ENCODE measurements at regions not wholly inside any gene's neighbourhood (a gene's known extent, or its start where the extent isn't known, plus 50 kb on each side); places are given as distances from the start of the nearest gene placed in this dataset.

DNA sequence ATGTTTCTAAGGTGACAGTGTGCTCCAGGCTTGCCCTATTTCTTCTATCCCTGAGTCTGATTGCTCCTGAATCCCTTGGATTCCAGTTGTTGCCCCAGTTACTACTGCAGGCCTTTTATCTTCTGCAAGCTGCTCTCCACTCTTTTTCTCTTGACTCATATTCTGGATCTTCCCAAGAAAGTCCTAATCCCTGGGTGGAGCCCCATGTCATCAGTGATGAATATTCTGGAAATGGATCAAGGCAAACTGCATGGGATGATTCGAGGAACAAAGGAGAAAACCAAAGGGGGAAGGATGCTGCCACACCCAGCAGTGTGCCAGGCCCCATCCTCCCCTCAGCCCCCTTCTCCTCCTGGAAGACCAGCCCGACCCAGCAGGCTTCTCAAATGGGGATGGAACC, 63.3 kb upstream of the ATP2B4 start (continued):
- TF ChIP-seq ZBTB33 (CRISPR knock-in tag; IDR thresholded peaks at IDR 0.05) (no peak), E2F5 (CRISPR knock-in tag; IDR thresholded peaks at IDR 0.05) (no peak), RBM17 (IDR thresholded peaks at IDR 0.05; ENCODE audit: borderline replicate concordance, low read depth, low read length) (no peak)

- no peaks in the 10 kb centered on the region for H4K20me1 ChIP-seq (replicated peaks; ENCODE audit: control insufficient read depth, insufficient read depth, low read length)
- H2AFZ ChIP-seq (ENCODE audit: low read depth, low read length): no peak overlapping the region
- DNase-seq (ENCODE audit: extremely low read depth in 1 of 4, low spot score in 3 of 4) (no peak), FAIRE-seq (no peak), ATAC-seq (no peak)
- H3K27ac ChIP-seq (ENCODE audit: extremely low read depth, low read depth, low read length): no peak overlapping the region
- H3K79me2 ChIP-seq (ENCODE audit: control insufficient read depth, insufficient read depth, low read length): no peaks in the 10 kb centered on the region
- H3K9me3 ChIP-seq (replicated peaks; ENCODE audit: control insufficient read depth, insufficient read depth, low read depth, low read length): no peaks in the 10 kb centered on the region
- H3K36me3 ChIP-seq (ENCODE audit: control insufficient read depth, insufficient read depth, low read length): no peaks in the 10 kb centered on the region
- in situ Hi-C loops (cut with MboI): no loop called here
- ChIA-PET POLR2A (no interaction called here), CTCF (ENCODE audit: low intra/inter-chr PET ratio) (no interaction called here)
- no peak overlapping the region for H3K9ac ChIP-seq (ENCODE audit: insufficient read depth in 1 of 2, low read depth in 2 of 2, low read length in 2 of 2)
- H3K4me1 ChIP-seq (replicated peaks in 1 of 2; ENCODE audit: control insufficient read depth in 2 of 2, insufficient read depth in 2 of 2, low read length in 2 of 2): no peaks in the 10 kb centered on the region
- no TSS peak for BruUV-seq (replicated peaks)
- no peaks in the 10 kb centered on the region for H3K9me1 ChIP-seq (ENCODE audit: control insufficient read depth, insufficient read depth, low read length)
- no peak overlapping the region for H3K4me2 ChIP-seq (ENCODE audit: insufficient read depth, low read length)
- H3K27me3 ChIP-seq (ENCODE audit: control insufficient read depth in 2 of 2, insufficient read depth in 2 of 2, low read length in 2 of 2): peaks cover 37 to 51% of the 10 kb centered on the region in 2 experiments
- intact Hi-C loops (cut with micrococcal nuclease): no loop called here
- H3K4me3 ChIP-seq: no peak overlapping the region
- WGBS (ENCODE audit: insufficient coverage, low coverage, missing lambda C conversion rate): 4% methylated on average over 5 of the region's 5 CpGs
- TF ChIP-seq PRMT5 (CRISPR knock-in tag; IDR thresholded peaks at IDR 0.05) (no peak), ZNF696 (CRISPR knock-in tag; conservative IDR thresholded peaks at IDR 0.05) (no peak), RFX5 (IDR thresholded peaks at IDR 0.05; ENCODE audit: low read depth, low read length) (no peak), ZNF232 (CRISPR knock-in tag; IDR thresholded peaks at IDR 0.05) (no peak), FOSL1 (tag; conservative IDR thresholded peaks at IDR 0.05) (no peak), CC2D1A (IDR thresholded peaks at IDR 0.05) (no peak), SREBF1 (IDR thresholded peaks at IDR 0.05; ENCODE audit: borderline replicate concordance, low read depth, low read length) (no peak), ZNF780A (CRISPR knock-in tag; IDR thresholded peaks at IDR 0.05) (no peak), ZNF354B (CRISPR knock-in tag; IDR thresholded peaks at IDR 0.05) (no peak)
- TF ChIP-seq, protein P1, sequence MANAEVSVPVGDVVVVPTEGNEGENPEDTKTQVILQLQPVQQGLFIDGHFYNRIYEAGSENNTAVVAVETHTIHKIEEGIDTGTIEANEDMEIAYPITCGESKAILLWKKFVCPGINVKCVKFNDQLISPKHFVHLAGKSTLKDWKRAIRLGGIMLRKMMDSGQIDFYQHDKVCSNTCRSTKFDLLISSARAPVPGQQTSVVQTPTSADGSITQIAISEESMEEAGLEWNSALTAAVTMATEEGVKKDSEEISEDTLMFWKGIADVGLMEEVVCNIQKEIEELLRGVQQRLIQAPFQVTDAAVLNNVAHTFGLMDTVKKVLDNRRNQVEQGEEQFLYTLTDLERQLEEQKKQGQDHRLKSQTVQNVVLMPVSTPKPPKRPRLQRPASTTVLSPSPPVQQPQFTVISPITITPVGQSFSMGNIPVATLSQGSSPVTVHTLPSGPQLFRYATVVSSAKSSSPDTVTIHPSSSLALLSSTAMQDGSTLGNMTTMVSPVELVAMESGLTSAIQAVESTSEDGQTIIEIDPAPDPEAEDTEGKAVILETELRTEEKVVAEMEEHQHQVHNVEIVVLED (CRISPR knock-in tag; IDR thresholded peaks at IDR 0.05): no peak
- TF ChIP-seq, protein P2, sequence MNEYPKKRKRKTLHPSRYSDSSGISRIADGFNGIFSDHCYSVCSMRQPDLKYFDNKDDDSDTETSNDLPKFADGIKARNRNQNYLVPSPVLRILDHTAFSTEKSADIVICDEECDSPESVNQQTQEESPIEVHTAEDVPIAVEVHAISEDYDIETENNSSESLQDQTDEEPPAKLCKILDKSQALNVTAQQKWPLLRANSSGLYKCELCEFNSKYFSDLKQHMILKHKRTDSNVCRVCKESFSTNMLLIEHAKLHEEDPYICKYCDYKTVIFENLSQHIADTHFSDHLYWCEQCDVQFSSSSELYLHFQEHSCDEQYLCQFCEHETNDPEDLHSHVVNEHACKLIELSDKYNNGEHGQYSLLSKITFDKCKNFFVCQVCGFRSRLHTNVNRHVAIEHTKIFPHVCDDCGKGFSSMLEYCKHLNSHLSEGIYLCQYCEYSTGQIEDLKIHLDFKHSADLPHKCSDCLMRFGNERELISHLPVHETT (CRISPR knock-in tag; conservative IDR thresholded peaks at IDR 0.05 in 1 of 2, IDR thresholded peaks at IDR 0.05 in 1 of 2): no peak
These were observed 62.6 kb upstream of the ATP2B4 start for GRCh38 chr1:203564024-203564423.

Data from K562 (cell line).